ENCODE measurements at regions not wholly inside any gene's neighbourhood (a gene's known extent, or its start where the extent isn't known, plus 50 kb on each side); places are given as distances from the start of the nearest gene placed in this dataset.
"Not testable (repeated sequence)": the region's sequence is repeated elsewhere in the genome, so short reads cannot be mapped to it uniquely, and the experiment has no call there.

GRCh38 chr2:160756481-160756880, 262.9 kb upstream of the RBMS1 start:
- no peaks in the 10 kb centered on the region for H3K36me3 ChIP-seq (ENCODE audit: insufficient read depth, low read length)
- no peaks in the 10 kb centered on the region for H3K27me3 ChIP-seq (ENCODE audit: insufficient read depth, low read length)
- H3K4me3 ChIP-seq (ENCODE audit: low read depth, low read length, poor library complexity, severe bottlenecking), result no peak overlapping the region
- no peaks in the 10 kb centered on the region for H3K4me1 ChIP-seq (ENCODE audit: insufficient read depth, low read length, severe bottlenecking)
- no peaks in the 10 kb centered on the region for H3F3A ChIP-seq (ENCODE audit: insufficient read depth, low read length)
- no peaks in the 10 kb centered on the region for H3K79me2 ChIP-seq (ENCODE audit: insufficient read depth, low read length)
- no peak overlapping the region for H2AFZ ChIP-seq (ENCODE audit: low read length)
- no peaks in the 10 kb centered on the region for H4K20me1 ChIP-seq (ENCODE audit: insufficient read depth, low read length)
- H3K9me2 ChIP-seq (ENCODE audit: low read depth, low read length), result no peaks in the 10 kb centered on the region
- no peak overlapping the region for H3K27ac ChIP-seq (ENCODE audit: low read depth, low read length, poor library complexity, severe bottlenecking)
- no peaks in the 10 kb centered on the region for H3K9me3 ChIP-seq (ENCODE audit: low read length)
- TF ChIP-seq EZH2 (IDR thresholded peaks at IDR 0.05; ENCODE audit: borderline replicate concordance, low read length) (no peak), CTCF (IDR thresholded peaks at IDR 0.05; ENCODE audit: low read length) (no peak)
- H3K4me2 ChIP-seq (ENCODE audit: low read length), result no peak overlapping the region
- no peak overlapping the region for H3K9ac ChIP-seq (ENCODE audit: low read length)

- not testable (repeated sequence) for H3K27me3 ChIP-seq (ENCODE audit: insufficient read depth, low read length); H3K4me3 ChIP-seq (ENCODE audit: low read depth, low read length, poor library complexity, severe bottlenecking); H3K36me3 ChIP-seq (ENCODE audit: insufficient read depth, low read length); H3K9me3 ChIP-seq (ENCODE audit: low read length); H3K9ac ChIP-seq (ENCODE audit: low read length); H3F3A ChIP-seq (ENCODE audit: insufficient read depth, low read length); H4K20me1 ChIP-seq (ENCODE audit: insufficient read depth, low read length); H3K79me2 ChIP-seq (ENCODE audit: insufficient read depth, low read length); H3K4me1 ChIP-seq (ENCODE audit: insufficient read depth, low read length, severe bottlenecking); H3K27ac ChIP-seq (ENCODE audit: low read depth, low read length, poor library complexity, severe bottlenecking); H3K9me2 ChIP-seq (ENCODE audit: low read depth, low read length); H3K4me2 ChIP-seq (ENCODE audit: low read length); H2AFZ ChIP-seq (ENCODE audit: low read length)
Measured at GRCh38 chr2:160762493-160763128, 269.0 kb upstream of the RBMS1 start.

- no peaks in the 10 kb centered on the region for H4K20me1 ChIP-seq (ENCODE audit: insufficient read depth, low read length)
- H3K27me3 ChIP-seq (ENCODE audit: insufficient read depth, low read length), result no peaks in the 10 kb centered on the region
- no peaks in the 10 kb centered on the region for H3K9me2 ChIP-seq (ENCODE audit: low read depth, low read length)
- H3K36me3 ChIP-seq (ENCODE audit: insufficient read depth, low read length), result no peaks in the 10 kb centered on the region
- H3K79me2 ChIP-seq (ENCODE audit: insufficient read depth, low read length), result no peaks in the 10 kb centered on the region
- no peak overlapping the region for H3K4me2 ChIP-seq (ENCODE audit: low read length)
- no peak overlapping the region for H3K9ac ChIP-seq (ENCODE audit: low read length)
- H3K4me3 ChIP-seq (ENCODE audit: low read depth, low read length, poor library complexity, severe bottlenecking), result no peak overlapping the region
- no peak for TF ChIP-seq CTCF (IDR thresholded peaks at IDR 0.05; ENCODE audit: low read length)
- no peak for TF ChIP-seq EZH2 (IDR thresholded peaks at IDR 0.05; ENCODE audit: borderline replicate concordance, low read length)
- no peaks in the 10 kb centered on the region for H3K4me1 ChIP-seq (ENCODE audit: insufficient read depth, low read length, severe bottlenecking)
- no peak overlapping the region for H3K27ac ChIP-seq (ENCODE audit: low read depth, low read length, poor library complexity, severe bottlenecking)
- no peaks in the 10 kb centered on the region for H3K9me3 ChIP-seq (ENCODE audit: low read length)
- no peak overlapping the region for H2AFZ ChIP-seq (ENCODE audit: low read length)
- no peaks in the 10 kb centered on the region for H3F3A ChIP-seq (ENCODE audit: insufficient read depth, low read length)
Measured at GRCh38 chr2:160783474-160783873, 289.9 kb upstream of the RBMS1 start.

GRCh38 chr2:160784034-160784433, 290.4 kb upstream of the RBMS1 start:
- TF ChIP-seq CTCF (IDR thresholded peaks at IDR 0.05; ENCODE audit: low read length), result no peak; the same call in 1 of the 2 replicates
- TF ChIP-seq EZH2 (IDR thresholded peaks at IDR 0.05; ENCODE audit: borderline replicate concordance, low read length), result no peak
- Histone ChIP-seq H3K27me3 (ENCODE audit: insufficient read depth, low read length) (no peaks in the 10 kb centered on the region), H3K4me3 (ENCODE audit: low read depth, low read length, poor library complexity, severe bottlenecking) (no peak overlapping the region), H3K9me3 (ENCODE audit: low read length) (no peaks in the 10 kb centered on the region), H3K4me2 (ENCODE audit: low read length) (no peak overlapping the region), H2AFZ (ENCODE audit: low read length) (no peak overlapping the region), H3K79me2 (ENCODE audit: insufficient read depth, low read length) (no peaks in the 10 kb centered on the region), H3K9ac (ENCODE audit: low read length) (no peak overlapping the region), H4K20me1 (ENCODE audit: insufficient read depth, low read length) (no peaks in the 10 kb centered on the region), H3K27ac (ENCODE audit: low read depth, low read length, poor library complexity, severe bottlenecking) (no peak overlapping the region), H3K36me3 (ENCODE audit: insufficient read depth, low read length) (no peaks in the 10 kb centered on the region), H3K4me1 (ENCODE audit: insufficient read depth, low read length, severe bottlenecking) (no peaks in the 10 kb centered on the region), H3F3A (ENCODE audit: insufficient read depth, low read length) (no peaks in the 10 kb centered on the region), H3K9me2 (ENCODE audit: low read depth, low read length) (no peaks in the 10 kb centered on the region)
